ENCODE measurements at regions not wholly inside any gene's neighbourhood (a gene's known extent, or its start where the extent isn't known, plus 50 kb on each side); places are given as distances from the start of the nearest gene placed in this dataset.

DNA sequence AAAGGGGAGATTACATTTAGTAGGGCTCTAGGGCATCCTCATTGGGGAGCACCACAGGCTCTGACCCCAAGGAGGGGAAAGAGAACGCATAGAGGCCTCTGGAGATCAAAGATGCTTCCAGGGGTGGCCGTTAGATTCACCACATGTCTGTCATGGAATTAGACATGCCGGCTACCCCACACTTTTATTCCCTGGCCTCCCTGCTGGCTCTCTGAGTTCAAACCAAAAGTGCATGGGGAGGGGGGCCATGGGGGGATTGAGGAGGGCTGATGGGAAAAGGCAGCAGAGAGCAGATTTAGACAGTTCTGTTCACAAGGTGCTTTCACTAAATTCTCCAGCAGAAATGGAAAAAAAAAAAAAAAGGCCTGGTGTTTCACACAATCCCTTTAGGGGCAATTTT, 64.4 kb upstream of the ZNF521 start:
- TF ChIP-seq, protein P1, sequence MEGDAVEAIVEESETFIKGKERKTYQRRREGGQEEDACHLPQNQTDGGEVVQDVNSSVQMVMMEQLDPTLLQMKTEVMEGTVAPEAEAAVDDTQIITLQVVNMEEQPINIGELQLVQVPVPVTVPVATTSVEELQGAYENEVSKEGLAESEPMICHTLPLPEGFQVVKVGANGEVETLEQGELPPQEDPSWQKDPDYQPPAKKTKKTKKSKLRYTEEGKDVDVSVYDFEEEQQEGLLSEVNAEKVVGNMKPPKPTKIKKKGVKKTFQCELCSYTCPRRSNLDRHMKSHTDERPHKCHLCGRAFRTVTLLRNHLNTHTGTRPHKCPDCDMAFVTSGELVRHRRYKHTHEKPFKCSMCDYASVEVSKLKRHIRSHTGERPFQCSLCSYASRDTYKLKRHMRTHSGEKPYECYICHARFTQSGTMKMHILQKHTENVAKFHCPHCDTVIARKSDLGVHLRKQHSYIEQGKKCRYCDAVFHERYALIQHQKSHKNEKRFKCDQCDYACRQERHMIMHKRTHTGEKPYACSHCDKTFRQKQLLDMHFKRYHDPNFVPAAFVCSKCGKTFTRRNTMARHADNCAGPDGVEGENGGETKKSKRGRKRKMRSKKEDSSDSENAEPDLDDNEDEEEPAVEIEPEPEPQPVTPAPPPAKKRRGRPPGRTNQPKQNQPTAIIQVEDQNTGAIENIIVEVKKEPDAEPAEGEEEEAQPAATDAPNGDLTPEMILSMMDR (IDR thresholded peaks at IDR 0.05), result no peak
- TF ChIP-seq POLR2A (IDR thresholded peaks at IDR 0.05), result no peak

Data from uterus (tissue), 2 donors.